KBM-7 (cell line): ENCODE measurements at regions not wholly inside any gene's neighbourhood (a gene's known extent, or its start where the extent isn't known, plus 50 kb on each side); places are given as distances from the start of the nearest gene placed in this dataset.
"Not testable (repeated sequence)": the region's sequence is repeated elsewhere in the genome, so short reads cannot be mapped to it uniquely, and the experiment has no call there.

ENCODE experiments used
- DNase-seq: peaks from one replicate; pipeline ENCODE4 v3.0.0-alpha.2; 2015
- in situ Hi-C: fragments of 300-500 bp; cut with MboI; formaldehyde crosslinking; loops from 2 replicates; pipeline ENCODE4 v1.14.3; 2020; ENCODE audit warnings: low sequenced_read_pairs, low pct_unique_long_range_greater_than_20kb, mixed read lengths

- in situ Hi-C loops = no loop called here
- DNase-seq = no peak
Measured at GRCh38 chr12:4141348-4142270, 132.0 kb upstream of the CCND2 start.

- DNase-seq = no peak
- in situ Hi-C loops = no loop called here
Measured at GRCh38 chr12:4140581-4141301, 132.8 kb upstream of the CCND2 start.

- in situ Hi-C loops = no loop called here
Measured at GRCh38 chr12:4139191-4139590, 134.4 kb upstream of the CCND2 start.

GRCh38 chr12:4138532-4138931 is 135.0 kb upstream of the CCND2 start:
- DNase-seq, in situ Hi-C loops: not testable (repeated sequence)

More at GRCh38 chr12:4139191-4139590, 134.4 kb upstream of the CCND2 start:
- no peak for DNase-seq

GRCh38 chr12:4138051-4138450 is 135.5 kb upstream of the CCND2 start:
- in situ Hi-C loops = no loop called here
- no peak for DNase-seq

- DNase-seq = no peak
- in situ Hi-C loops = no loop called here
Measured at GRCh38 chr12:4137441-4137840, 136.1 kb upstream of the CCND2 start.

GRCh38 chr12:4137015-4137414 is 136.5 kb upstream of the CCND2 start:
- no peak for DNase-seq
- in situ Hi-C loops = no loop called here

- peak; percentile 83 for DNase-seq
- in situ Hi-C loops = no loop called here
Measured at GRCh38 chr12:4135919-4136605, 137.5 kb upstream of the CCND2 start.

GRCh38 chr12:4134448-4135263 is 138.9 kb upstream of the CCND2 start:
- no peak for DNase-seq

GRCh38 chr12:4133636-4134447 is 139.7 kb upstream of the CCND2 start:
- in situ Hi-C loops = no loop called here
- DNase-seq = no peak

More at GRCh38 chr12:4134448-4135263, 138.9 kb upstream of the CCND2 start:
- in situ Hi-C loops = no loop called here

GRCh38 chr12:4133029-4133428 is 140.5 kb upstream of the CCND2 start:
- no peak for DNase-seq
- in situ Hi-C loops = no loop called here

GRCh38 chr12:4121506-4122020 is 152.0 kb upstream of the CCND2 start:
- no peak for DNase-seq

GRCh38 chr12:4120316-4120917 is 153.1 kb upstream of the CCND2 start:
- in situ Hi-C loops = no loop called here
- no peak for DNase-seq

More at GRCh38 chr12:4121506-4122020, 152.0 kb upstream of the CCND2 start:
- in situ Hi-C loops = no loop called here

GRCh38 chr12:4119157-4119761 is 154.3 kb upstream of the CCND2 start:
- no peak for DNase-seq
- in situ Hi-C loops = no loop called here

GRCh38 chr12:4118601-4119156 is 154.9 kb upstream of the CCND2 start:
- in situ Hi-C loops = no loop called here
- DNase-seq = no peak

- in situ Hi-C loops = no loop called here
- peak; percentile 76 for DNase-seq
Measured at GRCh38 chr12:4118017-4118510, 155.5 kb upstream of the CCND2 start.
